GM12878 (cell line): ENCODE measurements at regions not wholly inside any gene's neighbourhood (a gene's known extent, or its start where the extent isn't known, plus 50 kb on each side); places are given as distances from the start of the nearest gene placed in this dataset.

ENCODE experiments used
- ATAC-seq: fragments of 200-7000 bp; cut with Tn5 transposase; 3 replicates; pipeline ENCODE4 v1.9.1; 2020; ENCODE audit warnings: mild to moderate bottlenecking, moderate library complexity
- BruUV-seq: library from RNA; stranded (reverse); fragments of 400-500 nt; replicated peaks from 2 replicates; lab custom pipeline; 2021; lab: Mats Ljungman, UMichigan
- CTCF ChIA-PET: fragments of 300-600 bp; sonication (Branson Sonifier 250); formaldehyde crosslinking; extraction: SDS; loops from one replicate; lab custom pipeline; 2021; ENCODE audit warnings: inconsistent platforms; lab: Yijun Ruan, JAX
- POLR2A ChIA-PET: fragments of 350-600 bp; formaldehyde crosslinking; extraction: SDS; loops from one replicate; lab custom pipeline; 2021; ENCODE audit warnings: inconsistent platforms; lab: Charles Lee
- RAD21 ChIA-PET: fragments of 300-600 bp; sonication (Branson Sonifier 250); formaldehyde crosslinking; loops from one replicate; lab custom pipeline; 2023; ENCODE audit warnings: antibody characterized with exemption; ENCODE audit not compliant: unreplicated experiment; lab: Charles Lee
- SMC1A ChIA-PET: fragments of 300-600 bp; sonication (Branson Sonifier 250); formaldehyde crosslinking; loops from one replicate; lab custom pipeline; 2023; ENCODE audit not compliant: unreplicated experiment, uncharacterized antibody; lab: Charles Lee
- DNase-seq: peaks from one replicate; pipeline ENCODE4 v3.0.0-alpha.2; 2011; ENCODE audit warnings: low read depth, low spot score
- FAIRE-seq: peaks from 3 replicates; lab custom pipeline; 2011; peaks lifted over from hg19 to GRCh38; lab: Jason Lieb, UNC
- H2AFZ ChIP-seq: 2 replicates; pipeline ENCODE4 v1.6.0; 2011; ENCODE audit warnings: low read depth, low read length, control low read depth; ENCODE audit not compliant: control insufficient read depth
- H3K27ac ChIP-seq: 2 replicates; pipeline ENCODE4 v1.5.1; 2011; ENCODE audit warnings: control low read depth; ENCODE audit not compliant: control insufficient read depth, insufficient read depth
- H3K27me3 ChIP-seq, 2 experiments: replicated peaks in 1 of 2; 2 replicates each; pipeline versions ENCODE4 v1.6.0 to v1.6.1; 2011; ENCODE audit warnings: low read length in 1 of 2; ENCODE audit not compliant: control insufficient read depth in 2 of 2, insufficient read depth in 2 of 2
- H3K36me3 ChIP-seq, 2 experiments: 2 replicates each; pipeline ENCODE4 v1.5.1; 2011; ENCODE audit warnings: low read length in 1 of 2; ENCODE audit not compliant: control insufficient read depth in 2 of 2, insufficient read depth in 2 of 2
- H3K4me1 ChIP-seq: 2 replicates; pipeline ENCODE4 v1.6.1; 2011; ENCODE audit warnings: mild to moderate bottlenecking, low read length, moderate library complexity, mixed read lengths; ENCODE audit not compliant: control insufficient read depth, insufficient read depth
- H3K4me2 ChIP-seq: 2 replicates; pipeline ENCODE4 v1.6.0; 2011; ENCODE audit warnings: control low read depth; ENCODE audit not compliant: control insufficient read depth, insufficient read depth
- H3K4me3 ChIP-seq: fragments of 200-600 bp; sonication (generic); 2 replicates; pipeline ENCODE4 v1.5.1; 2016
- H3K79me2 ChIP-seq: 2 replicates; pipeline ENCODE4 v1.6.0; 2011; ENCODE audit warnings: low read length; ENCODE audit not compliant: control insufficient read depth, insufficient read depth
- H3K9ac ChIP-seq: 2 replicates; pipeline ENCODE4 v1.8.0; 2011; ENCODE audit warnings: low read length, control low read depth, mixed read lengths; ENCODE audit not compliant: control insufficient read depth, insufficient read depth
- H3K9me3 ChIP-seq: replicated peaks from 3 replicates; pipeline ENCODE4 v1.5.1; 2011; ENCODE audit warnings: mild to moderate bottlenecking, low read length; ENCODE audit not compliant: control insufficient read depth, insufficient read depth
- H4K20me1 ChIP-seq: 2 replicates; pipeline ENCODE4 v1.6.0; 2011; ENCODE audit not compliant: control insufficient read depth, insufficient read depth
- BRCA1 ChIP-seq: IDR thresholded peaks from 2 replicates; pipeline ENCODE4 v1.6.1; 2011; ENCODE audit warnings: low read depth, low read length, improper control_type of control experiment
- CHD2 ChIP-seq: IDR thresholded peaks from 2 replicates; pipeline ENCODE4 v1.6.1; 2011; ENCODE audit warnings: low read depth, low read length, improper control_type of control experiment, borderline replicate concordance
- EGR1 ChIP-seq, 2 experiments: IDR thresholded peaks; 1 replicate in 1 of 2; 2 replicates in 1 of 2; pipeline ENCODE4 v1.6.1; 2011 to 2012; ENCODE audit warnings: low read depth in 2 of 2, low read length in 2 of 2, borderline replicate concordance in 1 of 2, mild to moderate bottlenecking in 1 of 2, moderate library complexity in 1 of 2
- ELK1 ChIP-seq: IDR thresholded peaks from 2 replicates; pipeline ENCODE4 v1.6.1; 2012; ENCODE audit warnings: low read depth, low read length, improper control_type of control experiment
- ESRRA ChIP-seq: IDR thresholded peaks from 2 replicates; pipeline ENCODE4 v1.6.1; 2012; ENCODE audit warnings: mild to moderate bottlenecking, low read length, improper control_type of control experiment
- HDAC6 ChIP-seq: fragments of 200-600 bp; sonication (generic); IDR thresholded peaks from one replicate; pipeline ENCODE4 v1.8.0; 2017; ENCODE audit warnings: antibody characterized with exemption; ENCODE audit not compliant: unreplicated experiment
- PAX5 ChIP-seq: IDR thresholded peaks from 2 replicates; pipeline ENCODE4 v1.6.1; 2011; ENCODE audit warnings: low read depth, low read length, borderline replicate concordance
- POLR2AphosphoS5 ChIP-seq: IDR thresholded peaks from 2 replicates; pipeline ENCODE4 v1.6.1; 2011; ENCODE audit warnings: mild to moderate bottlenecking, low read length, inconsistent platforms
- RCOR1 ChIP-seq: conservative IDR thresholded peaks from 2 replicates; pipeline ENCODE4 v1.6.1; 2012; ENCODE audit warnings: low read depth, low read length, improper control_type of control experiment
- SUZ12 ChIP-seq: fragments of 200-600 bp; sonication (generic); IDR thresholded peaks from one replicate; pipeline ENCODE4 v1.6.1; 2018; ENCODE audit warnings: antibody characterized with exemption, mild to moderate bottlenecking; ENCODE audit not compliant: unreplicated experiment
- YBX1 ChIP-seq: fragments of 450-650 bp; IDR thresholded peaks from 2 replicates; pipeline ENCODE4 v1.6.1; 2016; ENCODE audit warnings: antibody characterized with exemption
- ZNF622 ChIP-seq: fragments of 450-650 bp; IDR thresholded peaks from 2 replicates; pipeline ENCODE4 v1.6.1; 2017; ENCODE audit warnings: mild to moderate bottlenecking, inconsistent platforms
- ZSCAN29 ChIP-seq: fragments of 450-650 bp; IDR thresholded peaks from 2 replicates; pipeline ENCODE4 v1.6.1; 2017; ENCODE audit warnings: mild to moderate bottlenecking, moderate library complexity
- WGBS: methylation state at CpG from one replicate; pipeline ENCODE4 v1.1.6; 2016; ENCODE audit warnings: low lambda C conversion rate; ENCODE audit not compliant: insufficient replicate concordance, insufficient coverage; ENCODE audit errors: missing lambda C conversion rate; 5-methylcytosine and 5-hydroxymethylcytosine counted together
- in situ Hi-C: fragments of 300-500 bp; cut with MboI; formaldehyde crosslinking; loops from 9 replicates; pipeline ENCODE4 v1.14.3; 2018; ENCODE audit warnings: mixed read lengths
- intact Hi-C: fragments of 100-400 bp; cut with micrococcal nuclease; formaldehyde crosslinking; loops from one replicate; pipeline ENCODE4 v1.14.2; 2022; ENCODE audit not compliant: unreplicated experiment
- TF ChIP-seq, protein P1 (sequence below): fragments of 450-650 bp; IDR thresholded peaks from 2 replicates; pipeline ENCODE4 v1.6.1; 2017; ENCODE audit warnings: mild to moderate bottlenecking
- TF ChIP-seq, protein P2 (sequence below): fragments of 450-650 bp; IDR thresholded peaks from 2 replicates; pipeline ENCODE4 v1.6.1; 2017; ENCODE audit warnings: low read depth, mild to moderate bottlenecking, moderate library complexity

- H4K20me1 ChIP-seq: no peaks in the 10 kb centered on the region
- no peak overlapping the region for H3K9ac ChIP-seq
- ChIA-PET POLR2A (no interaction called here), CTCF (no interaction called here), SMC1A (no interaction called here), RAD21 (no interaction called here)
- H3K27me3 ChIP-seq: no peaks in the 10 kb centered on the region; a peak in 1 of 4 replicates
- no peak overlapping the region for H3K4me3 ChIP-seq
- no peak overlapping the region for H3K4me2 ChIP-seq
- H3K27ac ChIP-seq: no peak overlapping the region
- ATAC-seq: no peak
- no TSS peak for BruUV-seq
- in situ Hi-C loops (no loop called here), intact Hi-C loops (no loop called here)
- no peaks in the 10 kb centered on the region for H3K9me3 ChIP-seq
- WGBS: 0% methylated on average over 1 of the region's 1 CpG
- H3K36me3 ChIP-seq: no peaks in the 10 kb centered on the region
- no peaks in the 10 kb centered on the region for H3K79me2 ChIP-seq
- no peak for FAIRE-seq
- H3K4me1 ChIP-seq: no peaks in the 10 kb centered on the region
- no peak for TF ChIP-seq ESRRA
- TF ChIP-seq ZSCAN29: no peak
- TF ChIP-seq YBX1: no peak
- TF ChIP-seq BRCA1: no peak
- no peak for TF ChIP-seq RCOR1
- no peak for TF ChIP-seq ELK1
- TF ChIP-seq POLR2AphosphoS5: no peak
- TF ChIP-seq, all 136 proteins: peak for 0
- H2AFZ ChIP-seq: no peak overlapping the region
- no peak for DNase-seq
Observed at GRCh38 chr6:113055998-113056397, 708.9 kb downstream of the RFPL4B start.

DNA sequence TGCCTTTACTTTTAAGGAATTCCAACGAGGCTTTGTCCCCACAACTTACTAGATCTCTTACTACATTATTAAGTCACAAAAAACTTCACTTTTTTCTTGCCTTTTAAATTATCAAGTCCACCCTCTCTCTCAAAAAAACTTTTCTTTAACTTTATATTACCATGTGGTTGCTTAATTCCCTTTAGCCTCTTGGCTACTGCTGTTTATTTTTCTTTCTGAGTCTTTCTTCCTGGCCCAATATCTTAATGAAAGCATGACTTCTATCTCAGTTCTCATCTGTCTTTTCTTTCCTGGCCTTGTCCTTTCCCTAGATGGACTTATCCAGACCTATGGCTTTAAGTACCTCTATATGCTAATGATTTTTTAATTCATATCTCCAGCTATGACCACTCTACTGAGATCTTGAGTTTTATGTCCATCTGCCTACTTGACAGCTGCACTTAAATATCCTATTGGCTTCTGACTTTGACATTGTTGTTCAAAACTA is 710.5 kb downstream of the RFPL4B start:
- no peak for FAIRE-seq
- Histone ChIP-seq H3K4me3 (no peak overlapping the region), H3K9me3 (no peaks in the 10 kb centered on the region), H3K36me3 (no peaks in the 10 kb centered on the region), H3K27ac (no peak overlapping the region), H3K9ac (no peak overlapping the region), H3K27me3 (no peaks in the 10 kb centered on the region), H4K20me1 (no peaks in the 10 kb centered on the region), H3K79me2 (no peaks in the 10 kb centered on the region), H2AFZ (no peak overlapping the region), H3K4me2 (no peak overlapping the region), H3K4me1 (no peaks in the 10 kb centered on the region)
- SMC1A ChIA-PET: no interaction called here
- no peak for DNase-seq
- POLR2A ChIA-PET: no interaction called here
- no TSS peak for BruUV-seq
- 0% methylated on average over 1 of the region's 1 CpG for WGBS
- in situ Hi-C loops: no loop called here
- intact Hi-C loops: no loop called here
- ATAC-seq: no peak
- RAD21 ChIA-PET: no interaction called here
- CTCF ChIA-PET: no interaction called here
- TF ChIP-seq EGR1 (IDR thresholded peaks at IDR 0.05; ENCODE audit: borderline replicate concordance in 1 of 2, low read depth in 2 of 2, low read length in 2 of 2) (no peak), PAX5 (no peak), SUZ12 (no peak), CHD2 (no peak), HDAC6 (no peak), ZNF622 (no peak)
- TF ChIP-seq, protein P1, sequence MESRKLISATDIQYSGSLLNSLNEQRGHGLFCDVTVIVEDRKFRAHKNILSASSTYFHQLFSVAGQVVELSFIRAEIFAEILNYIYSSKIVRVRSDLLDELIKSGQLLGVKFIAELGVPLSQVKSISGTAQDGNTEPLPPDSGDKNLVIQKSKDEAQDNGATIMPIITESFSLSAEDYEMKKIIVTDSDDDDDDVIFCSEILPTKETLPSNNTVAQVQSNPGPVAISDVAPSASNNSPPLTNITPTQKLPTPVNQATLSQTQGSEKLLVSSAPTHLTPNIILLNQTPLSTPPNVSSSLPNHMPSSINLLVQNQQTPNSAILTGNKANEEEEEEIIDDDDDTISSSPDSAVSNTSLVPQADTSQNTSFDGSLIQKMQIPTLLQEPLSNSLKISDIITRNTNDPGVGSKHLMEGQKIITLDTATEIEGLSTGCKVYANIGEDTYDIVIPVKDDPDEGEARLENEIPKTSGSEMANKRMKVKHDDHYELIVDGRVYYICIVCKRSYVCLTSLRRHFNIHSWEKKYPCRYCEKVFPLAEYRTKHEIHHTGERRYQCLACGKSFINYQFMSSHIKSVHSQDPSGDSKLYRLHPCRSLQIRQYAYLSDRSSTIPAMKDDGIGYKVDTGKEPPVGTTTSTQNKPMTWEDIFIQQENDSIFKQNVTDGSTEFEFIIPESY: no peak
- TF ChIP-seq, protein P2, sequence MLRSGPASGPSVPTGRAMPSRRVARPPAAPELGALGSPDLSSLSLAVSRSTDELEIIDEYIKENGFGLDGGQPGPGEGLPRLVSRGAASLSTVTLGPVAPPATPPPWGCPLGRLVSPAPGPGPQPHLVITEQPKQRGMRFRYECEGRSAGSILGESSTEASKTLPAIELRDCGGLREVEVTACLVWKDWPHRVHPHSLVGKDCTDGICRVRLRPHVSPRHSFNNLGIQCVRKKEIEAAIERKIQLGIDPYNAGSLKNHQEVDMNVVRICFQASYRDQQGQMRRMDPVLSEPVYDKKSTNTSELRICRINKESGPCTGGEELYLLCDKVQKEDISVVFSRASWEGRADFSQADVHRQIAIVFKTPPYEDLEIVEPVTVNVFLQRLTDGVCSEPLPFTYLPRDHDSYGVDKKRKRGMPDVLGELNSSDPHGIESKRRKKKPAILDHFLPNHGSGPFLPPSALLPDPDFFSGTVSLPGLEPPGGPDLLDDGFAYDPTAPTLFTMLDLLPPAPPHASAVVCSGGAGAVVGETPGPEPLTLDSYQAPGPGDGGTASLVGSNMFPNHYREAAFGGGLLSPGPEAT: no peak
